WTC11 (cell line): ENCODE measurements at regions not wholly inside any gene's neighbourhood (a gene's known extent, or its start where the extent isn't known, plus 50 kb on each side); places are given as distances from the start of the nearest gene placed in this dataset.

Experiments
- ATAC-seq: fragments of 200-7000 bp; cut with Tn5 transposase; 2 replicates; pipeline ENCODE4 v1.10.0; 2021; ENCODE audit warnings: mild to moderate bottlenecking, moderate library complexity
- CTCF ChIA-PET: fragments of 300-600 bp; sonication (Branson Sonifier 250); formaldehyde crosslinking; loops from one replicate; lab custom pipeline; 2021; ENCODE audit warnings: antibody characterized with exemption; lab: Charles Lee
- POLR2A ChIA-PET: fragments of 350-600 bp; sonication (Branson Sonifier 250); formaldehyde crosslinking; loops from one replicate; lab custom pipeline; 2021; ENCODE audit warnings: antibody characterized with exemption; lab: Charles Lee
- DNase-seq: peaks from one replicate; pipeline ENCODE4 v3.0.0; 2021; ENCODE audit warnings: low spot score
- H3K27ac Mint-ChIP-seq: 2 replicates; pipeline ENCODE4 v1.8.0; 2021; ENCODE audit warnings: mixed read lengths
- H3K27me3 Mint-ChIP-seq: 2 replicates; pipeline ENCODE4 v1.8.0; 2021; ENCODE audit warnings: low read depth, mild to moderate bottlenecking, moderate library complexity, mixed read lengths
- H3K36me3 Mint-ChIP-seq: 2 replicates; pipeline ENCODE4 v1.8.0; 2021; ENCODE audit warnings: mixed read lengths
- H3K4me1 Mint-ChIP-seq: 2 replicates; pipeline ENCODE4 v1.8.0; 2022; ENCODE audit warnings: mixed read lengths
- H3K4me3 Mint-ChIP-seq: 2 replicates; pipeline ENCODE4 v1.8.0; 2021; ENCODE audit warnings: mild to moderate bottlenecking, moderate library complexity, mixed read lengths
- H3K9me3 Mint-ChIP-seq: 2 replicates; pipeline ENCODE4 v1.8.0; 2021; ENCODE audit warnings: mixed read lengths
- AR ChIP-seq: fragments of 250-450 bp; sonication (Bioruptor Pico); IDR thresholded peaks from 2 replicates; pipeline ENCODE4 v1.9.0; 2021; ENCODE audit warnings: mild to moderate bottlenecking
- CBFB ChIP-seq: sonication (generic); formaldehyde crosslinking; IDR thresholded peaks from 2 replicates; pipeline ENCODE4 v1.8.1; 2022; ENCODE audit warnings: mild to moderate bottlenecking, low read depth, missing genetic modification reagents
- CREB1 ChIP-seq: sonication (generic); formaldehyde crosslinking; IDR thresholded peaks from 2 replicates; pipeline ENCODE4 v1.8.0; 2023; ENCODE audit warnings: mild to moderate bottlenecking, missing genetic modification reagents
- E2F4 ChIP-seq: sonication (generic); formaldehyde crosslinking; IDR thresholded peaks from 2 replicates; pipeline ENCODE4 v1.8.1; 2022; ENCODE audit warnings: low read depth, mild to moderate bottlenecking, moderate library complexity, missing genetic modification reagents, borderline replicate concordance
- FOXJ3 ChIP-seq: sonication (generic); formaldehyde crosslinking; IDR thresholded peaks from 2 replicates; pipeline ENCODE4 v1.9.0; 2021; ENCODE audit warnings: missing genetic modification reagents, mild to moderate bottlenecking, borderline replicate concordance
- FOXK1 ChIP-seq: sonication (generic); formaldehyde crosslinking; IDR thresholded peaks from 2 replicates; pipeline ENCODE4 v1.8.0; 2022; ENCODE audit warnings: mild to moderate bottlenecking, moderate library complexity, missing genetic modification reagents
- GABPB1 ChIP-seq: sonication (generic); formaldehyde crosslinking; IDR thresholded peaks from 2 replicates; pipeline ENCODE4 v1.8.1; 2023; ENCODE audit warnings: mild to moderate bottlenecking, missing genetic modification reagents
- HMGA2 ChIP-seq: fragments of 250-450 bp; sonication (Bioruptor Pico); IDR thresholded peaks from 2 replicates; pipeline ENCODE4 v1.4.0; 2021; ENCODE audit warnings: mild to moderate bottlenecking, moderate library complexity
- MYBL2 ChIP-seq: sonication (generic); formaldehyde crosslinking; IDR thresholded peaks from 2 replicates; pipeline ENCODE4 v1.8.1; 2023; ENCODE audit warnings: mild to moderate bottlenecking, moderate library complexity, missing genetic modification reagents
- NFYB ChIP-seq: sonication (generic); formaldehyde crosslinking; conservative IDR thresholded peaks from 2 replicates; pipeline ENCODE4 v1.8.0; 2022; ENCODE audit warnings: low read depth, missing genetic modification reagents
- NR1H2 ChIP-seq: sonication (generic); formaldehyde crosslinking; IDR thresholded peaks from 2 replicates; pipeline ENCODE4 v1.9.0; 2021; ENCODE audit warnings: mild to moderate bottlenecking, moderate library complexity, missing genetic modification reagents
- PRRX2 ChIP-seq: fragments of 250-450 bp; sonication (Bioruptor Pico); IDR thresholded peaks from 2 replicates; pipeline ENCODE4 v1.8.0; 2021; ENCODE audit warnings: mild to moderate bottlenecking
- SMAD4 ChIP-seq: sonication (generic); formaldehyde crosslinking; IDR thresholded peaks from 2 replicates; pipeline ENCODE4 v1.8.0; 2022; ENCODE audit warnings: mild to moderate bottlenecking, missing genetic modification reagents
- TCF7 ChIP-seq: sonication (generic); formaldehyde crosslinking; IDR thresholded peaks from 2 replicates; pipeline ENCODE4 v1.8.0; 2022; ENCODE audit warnings: mild to moderate bottlenecking, low read depth, missing genetic modification reagents, moderate library complexity
- ZNF263 ChIP-seq: sonication (generic); formaldehyde crosslinking; IDR thresholded peaks from 2 replicates; pipeline ENCODE4 v1.8.1; 2022; ENCODE audit warnings: low read depth, mild to moderate bottlenecking, moderate library complexity, missing genetic modification reagents
- ZNF396 ChIP-seq: fragments of 250-450 bp; sonication (Bioruptor Pico); IDR thresholded peaks from 2 replicates; pipeline ENCODE4 v1.8.0; 2021; ENCODE audit warnings: mild to moderate bottlenecking, moderate library complexity, borderline replicate concordance
- ZNF512 ChIP-seq: sonication (generic); formaldehyde crosslinking; IDR thresholded peaks from 2 replicates; pipeline ENCODE4 v1.8.1; 2022; ENCODE audit warnings: missing genetic modification reagents, borderline replicate concordance
- ZNF671 ChIP-seq: fragments of 250-450 bp; sonication (Bioruptor Pico); IDR thresholded peaks from 2 replicates; pipeline ENCODE4 v1.8.0; 2021; ENCODE audit warnings: mild to moderate bottlenecking
- TF ChIP-seq, protein P1 (sequence below): sonication (generic); formaldehyde crosslinking; IDR thresholded peaks from 2 replicates; pipeline ENCODE4 v1.8.1; 2022; ENCODE audit warnings: low read depth, missing genetic modification reagents, borderline replicate concordance
- TF ChIP-seq, protein P2 (sequence below): fragments of 200-600 bp; IDR thresholded peaks from 2 replicates; pipeline ENCODE4 v1.8.0; 2022; ENCODE audit warnings: antibody characterized with exemption

DNA sequence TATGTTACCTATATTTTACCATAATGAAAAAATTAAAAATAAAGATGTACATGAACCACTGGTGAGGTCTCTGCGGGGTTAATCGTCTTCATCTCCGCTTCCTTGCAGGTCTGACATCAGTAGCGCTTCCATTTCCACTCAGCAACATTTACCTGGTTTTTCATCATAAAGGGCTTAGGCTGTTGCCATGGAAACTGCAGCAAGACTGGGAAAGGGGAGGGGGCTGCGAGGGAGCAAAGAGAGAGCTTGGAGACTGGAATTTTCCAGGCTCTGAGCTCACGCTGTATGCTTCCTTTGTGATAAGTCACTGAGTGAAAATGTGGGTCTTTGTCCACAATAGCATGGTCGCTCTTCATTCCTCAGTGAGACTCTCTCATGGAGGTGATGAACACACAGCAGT, 136.6 kb upstream of the USP29 start:
- no peak for TF ChIP-seq NFYB (CRISPR knock-in tag)
- peak; percentile 53; the same call in 1 of the 2 replicates for TF ChIP-seq GABPB1 (CRISPR knock-in tag)
- Mint-ChIP-seq H3K9me3 (peaks cover 74% of the 10 kb centered on the region), H3K4me1 (no peaks in the 10 kb centered on the region), H3K27me3 (peaks cover 23% of the 10 kb centered on the region), H3K4me3 (no peak overlapping the region), H3K36me3 (peaks cover 66% of the 10 kb centered on the region), H3K27ac (no peak overlapping the region)
- ChIA-PET POLR2A (no interaction called here), CTCF (no interaction called here)
- ATAC-seq = no peak
- DNase-seq = no peak

GRCh38 chr19:56983804-56984203, 136.0 kb upstream of the USP29 start:
- Mint-ChIP-seq H3K4me1 (no peaks in the 10 kb centered on the region), H3K27ac (no peak overlapping the region), H3K4me3 (no peak overlapping the region), H3K36me3 (peaks cover 69% of the 10 kb centered on the region), H3K27me3 (peaks cover 25% of the 10 kb centered on the region), H3K9me3 (peaks cover 75% of the 10 kb centered on the region)
- CTCF ChIA-PET = no interaction called here
- DNase-seq (no peak), ATAC-seq (no peak)
- TF ChIP-seq CBFB (no peak), PRRX2 (no peak), ZNF396 (no peak), MYBL2 (CRISPR knock-in tag) (no peak), E2F4 (CRISPR knock-in tag) (no peak), AR (CRISPR knock-in tag) (no peak), SMAD4 (no peak), FOXJ3 (no peak), ZNF671 (no peak), NR1H2 (CRISPR knock-in tag) (no peak), TCF7 (CRISPR knock-in tag) (no peak), ZNF263 (CRISPR knock-in tag) (no peak), ZNF512 (CRISPR knock-in tag) (no peak), FOXK1 (no peak), CREB1 (CRISPR knock-in tag) (no peak), HMGA2 (CRISPR knock-in tag) (no peak)
- TF ChIP-seq, protein P1, sequence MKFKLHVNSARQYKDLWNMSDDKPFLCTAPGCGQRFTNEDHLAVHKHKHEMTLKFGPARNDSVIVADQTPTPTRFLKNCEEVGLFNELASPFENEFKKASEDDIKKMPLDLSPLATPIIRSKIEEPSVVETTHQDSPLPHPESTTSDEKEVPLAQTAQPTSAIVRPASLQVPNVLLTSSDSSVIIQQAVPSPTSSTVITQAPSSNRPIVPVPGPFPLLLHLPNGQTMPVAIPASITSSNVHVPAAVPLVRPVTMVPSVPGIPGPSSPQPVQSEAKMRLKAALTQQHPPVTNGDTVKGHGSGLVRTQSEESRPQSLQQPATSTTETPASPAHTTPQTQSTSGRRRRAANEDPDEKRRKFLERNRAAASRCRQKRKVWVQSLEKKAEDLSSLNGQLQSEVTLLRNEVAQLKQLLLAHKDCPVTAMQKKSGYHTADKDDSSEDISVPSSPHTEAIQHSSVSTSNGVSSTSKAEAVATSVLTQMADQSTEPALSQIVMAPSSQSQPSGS = no peak
- TF ChIP-seq, protein P2, sequence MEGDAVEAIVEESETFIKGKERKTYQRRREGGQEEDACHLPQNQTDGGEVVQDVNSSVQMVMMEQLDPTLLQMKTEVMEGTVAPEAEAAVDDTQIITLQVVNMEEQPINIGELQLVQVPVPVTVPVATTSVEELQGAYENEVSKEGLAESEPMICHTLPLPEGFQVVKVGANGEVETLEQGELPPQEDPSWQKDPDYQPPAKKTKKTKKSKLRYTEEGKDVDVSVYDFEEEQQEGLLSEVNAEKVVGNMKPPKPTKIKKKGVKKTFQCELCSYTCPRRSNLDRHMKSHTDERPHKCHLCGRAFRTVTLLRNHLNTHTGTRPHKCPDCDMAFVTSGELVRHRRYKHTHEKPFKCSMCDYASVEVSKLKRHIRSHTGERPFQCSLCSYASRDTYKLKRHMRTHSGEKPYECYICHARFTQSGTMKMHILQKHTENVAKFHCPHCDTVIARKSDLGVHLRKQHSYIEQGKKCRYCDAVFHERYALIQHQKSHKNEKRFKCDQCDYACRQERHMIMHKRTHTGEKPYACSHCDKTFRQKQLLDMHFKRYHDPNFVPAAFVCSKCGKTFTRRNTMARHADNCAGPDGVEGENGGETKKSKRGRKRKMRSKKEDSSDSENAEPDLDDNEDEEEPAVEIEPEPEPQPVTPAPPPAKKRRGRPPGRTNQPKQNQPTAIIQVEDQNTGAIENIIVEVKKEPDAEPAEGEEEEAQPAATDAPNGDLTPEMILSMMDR = no peak
- POLR2A ChIA-PET = no interaction called here
